Activated gamma-delta T cell (primary cell): ENCODE measurements at regions not wholly inside any gene's neighbourhood (a gene's known extent, or its start where the extent isn't known, plus 50 kb on each side); places are given as distances from the start of the nearest gene placed in this dataset.

Source experiments
- DNase-seq: peaks from one replicate; lab custom pipeline; 2025; lab: John Stamatoyannopoulos, UW

GRCh38 chr15:70201425-70201775, 103.7 kb upstream of the TLE3 start:
- DNase-seq: no peak

GRCh38 chr15:70200511-70201424, 103.1 kb upstream of the TLE3 start:
- DNase-seq: no peak

GRCh38 chr15:70199540-70200410, 102.1 kb upstream of the TLE3 start:
- no peak for DNase-seq

DNA sequence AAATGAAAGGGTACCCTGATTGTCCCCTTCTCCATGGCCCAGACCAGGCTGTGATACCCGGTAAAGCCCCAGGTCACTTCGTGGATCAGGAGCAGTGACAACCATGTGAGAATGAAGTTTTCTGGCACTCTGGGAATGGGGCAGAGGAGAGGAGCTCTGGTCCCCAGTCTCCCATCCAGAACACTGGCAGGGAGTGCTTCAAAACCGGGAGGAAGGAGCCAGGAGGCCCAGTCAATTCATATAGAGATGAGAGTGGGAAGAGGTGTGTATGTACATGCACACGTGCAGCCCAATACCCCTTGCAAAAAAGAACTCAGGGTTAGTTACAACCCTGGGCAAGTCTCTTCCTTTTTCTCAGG, 101.4 kb upstream of the TLE3 start:
- DNase-seq: no peak

DNA sequence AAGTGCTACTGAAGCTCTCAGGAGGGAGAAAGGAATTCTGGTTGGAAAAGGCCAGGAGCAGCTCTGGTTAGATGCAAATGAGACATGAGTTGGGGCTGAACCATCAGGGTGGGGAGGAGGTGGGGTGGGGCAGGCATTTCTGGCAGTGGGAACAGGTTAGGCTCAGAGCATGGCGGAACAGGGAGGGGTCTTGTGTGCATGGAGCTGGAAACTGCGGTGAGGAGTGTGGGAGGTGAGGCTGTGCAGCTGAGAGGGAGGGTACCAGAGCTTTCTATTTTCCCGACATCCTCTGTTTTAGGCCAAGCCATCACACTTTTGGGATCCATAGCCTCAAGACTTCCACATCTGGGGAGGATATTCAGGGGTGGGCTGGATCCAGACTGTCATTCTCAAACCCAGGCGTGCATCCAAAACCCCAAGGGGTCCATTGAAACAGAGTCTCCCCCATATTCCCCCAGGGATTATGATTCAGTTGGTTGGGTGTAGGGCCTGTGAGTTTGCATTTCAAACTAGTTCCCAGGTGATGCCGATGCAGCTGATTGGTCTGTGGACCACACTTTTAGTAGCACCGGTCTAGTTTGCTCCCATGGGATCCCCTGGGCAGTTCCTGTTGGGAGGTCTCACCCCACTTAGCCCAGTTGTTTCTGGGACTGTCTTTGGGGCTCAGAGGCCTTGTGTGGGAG, 100.9 kb upstream of the TLE3 start:
- DNase-seq: no peak

GRCh38 chr15:70197945-70198361, 100.2 kb upstream of the TLE3 start:
- DNase-seq: no peak

DNA sequence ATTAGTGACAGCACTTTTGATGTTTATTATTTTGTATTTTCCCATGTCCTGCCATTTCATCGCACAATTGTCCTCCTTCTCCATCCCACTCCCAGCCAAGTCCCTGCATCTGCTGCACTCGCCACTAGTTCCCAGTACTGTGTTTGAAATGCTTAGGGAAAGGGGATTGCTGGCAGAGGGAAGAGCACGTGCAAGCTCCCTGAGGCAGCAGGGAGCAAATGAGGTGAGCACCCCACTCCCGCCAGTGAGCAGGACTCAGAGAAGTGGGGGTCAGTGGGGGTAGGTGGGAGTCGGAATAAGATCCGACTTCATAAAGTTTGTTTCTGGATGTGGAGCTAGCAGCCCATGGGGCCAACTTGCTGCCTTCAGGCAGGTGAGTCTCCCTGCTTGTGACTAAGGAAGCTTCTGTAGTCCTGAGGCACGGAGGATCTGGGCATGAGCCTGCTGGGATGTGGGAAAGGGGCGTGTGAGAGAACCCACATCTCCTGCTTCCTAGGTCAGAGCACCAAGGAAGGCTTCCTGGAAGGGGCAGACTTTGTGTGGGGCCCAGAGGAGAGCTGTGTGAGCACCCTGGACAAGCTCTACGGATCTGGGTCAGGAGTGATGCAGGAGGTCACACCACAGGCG, 99.7 kb upstream of the TLE3 start:
- DNase-seq: no peak

- no peak for DNase-seq
Observed at GRCh38 chr15:70196372-70197316, 98.9 kb upstream of the TLE3 start.

- DNase-seq: no peak
Observed at GRCh38 chr15:70195587-70196305, 98.0 kb upstream of the TLE3 start.

GRCh38 chr15:70195171-70195570, 97.5 kb upstream of the TLE3 start:
- DNase-seq: no peak

- DNase-seq: no peak
Observed at GRCh38 chr15:70194266-70194665, 96.5 kb upstream of the TLE3 start.

DNA sequence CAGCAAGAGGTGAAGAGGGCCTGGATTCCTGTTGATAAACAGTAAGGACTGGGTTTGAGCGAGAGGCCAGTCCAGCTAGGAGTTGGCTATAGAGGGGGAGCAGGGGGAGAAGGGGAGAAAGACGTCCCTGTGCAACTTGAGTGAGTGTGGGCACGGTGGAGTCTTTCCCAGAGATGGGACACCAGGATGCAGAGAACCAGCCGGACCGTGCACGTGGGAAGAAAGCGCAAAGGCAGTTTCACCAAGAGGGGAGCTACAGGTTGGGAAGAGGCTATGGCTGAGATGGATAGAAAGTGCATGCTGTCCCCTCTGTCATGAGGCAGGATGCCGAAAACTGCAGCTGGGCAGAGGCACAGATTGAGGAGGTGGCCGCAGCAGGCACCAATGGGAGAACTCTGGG, 96.0 kb upstream of the TLE3 start:
- no peak for DNase-seq

GRCh38 chr15:70192490-70192889, 94.8 kb upstream of the TLE3 start:
- no peak for DNase-seq

DNA sequence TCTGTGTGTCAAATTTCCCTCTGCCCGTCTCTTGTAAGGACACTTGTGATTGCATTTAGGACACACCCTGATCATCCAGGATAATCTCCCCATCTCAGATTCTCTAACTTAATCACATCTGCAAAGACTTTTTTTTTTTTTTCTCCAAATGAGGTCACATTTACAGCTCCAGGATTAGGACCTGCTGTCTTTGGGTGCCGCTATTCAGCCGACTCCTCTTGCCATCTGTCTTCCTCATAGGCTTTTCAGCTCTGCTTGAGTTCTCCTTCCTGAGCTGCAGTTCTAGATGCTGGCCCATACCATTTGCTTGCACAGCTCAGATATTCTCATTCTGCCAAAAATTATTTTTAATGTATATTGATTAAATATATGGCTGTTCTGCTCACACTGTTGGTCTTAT, 94.3 kb upstream of the TLE3 start:
- DNase-seq: no peak

DNA sequence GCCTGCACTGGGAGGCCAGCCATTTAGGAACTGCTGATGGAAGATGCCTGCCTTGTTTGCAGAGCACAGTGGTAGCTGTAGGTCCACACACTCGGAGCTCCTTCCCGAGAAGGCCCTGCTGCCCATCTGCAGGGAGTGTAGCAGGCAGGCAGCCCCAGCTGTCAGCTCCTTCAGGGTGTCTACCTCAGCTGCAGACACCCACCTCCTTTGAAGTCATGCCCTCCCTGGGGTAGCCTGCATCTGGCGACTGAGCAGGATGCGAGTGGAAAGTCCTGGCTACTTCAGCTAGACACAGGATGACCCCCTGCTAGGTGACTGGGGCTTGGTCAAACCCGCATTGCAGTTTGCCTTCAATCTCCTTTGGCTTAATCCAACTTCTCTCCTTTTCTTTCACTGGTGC, 93.2 kb upstream of the TLE3 start:
- no peak for DNase-seq

GRCh38 chr15:70189826-70190695, 92.3 kb upstream of the TLE3 start:
- DNase-seq: no peak

DNA sequence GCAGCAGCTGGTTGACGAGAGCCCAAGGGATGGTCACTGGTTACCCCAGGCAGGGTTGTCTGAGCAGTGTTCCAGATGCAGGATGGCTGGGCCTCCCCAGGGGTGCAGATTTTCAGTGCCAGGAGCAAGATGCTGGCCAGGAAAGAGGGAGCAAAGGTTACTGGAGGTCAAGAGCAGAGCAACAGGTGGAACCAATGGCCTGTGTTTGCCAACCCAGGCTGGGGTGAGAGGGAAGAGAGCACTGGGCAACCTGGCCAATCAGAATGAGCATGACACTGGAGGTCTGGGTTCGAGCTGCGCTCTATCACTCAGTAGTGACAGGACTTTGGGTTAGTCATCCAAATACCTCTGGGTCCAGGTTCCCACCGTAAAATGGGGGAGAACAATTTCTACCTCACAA, 90.6 kb upstream of the TLE3 start:
- DNase-seq: no peak

DNA sequence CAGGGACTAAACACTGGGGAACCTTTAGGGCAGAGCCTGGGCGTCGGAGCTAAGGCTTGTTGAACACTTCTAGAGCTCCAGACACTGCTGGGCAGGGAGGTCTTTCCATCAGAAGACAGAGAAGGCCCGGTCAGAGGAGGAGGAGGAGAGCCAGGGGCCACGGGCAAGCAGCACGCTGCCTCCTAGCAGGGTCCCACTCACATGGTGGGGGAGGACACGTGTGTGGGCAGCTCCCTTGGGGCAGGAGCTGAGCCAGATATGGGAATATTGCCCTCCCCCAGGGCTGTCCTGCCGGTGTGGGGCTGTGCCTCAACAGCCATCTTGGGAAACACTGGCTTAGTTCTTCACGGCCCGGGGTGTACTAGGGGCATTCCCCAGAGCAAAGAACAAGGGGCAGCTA, 89.6 kb upstream of the TLE3 start:
- DNase-seq: no peak

DNA sequence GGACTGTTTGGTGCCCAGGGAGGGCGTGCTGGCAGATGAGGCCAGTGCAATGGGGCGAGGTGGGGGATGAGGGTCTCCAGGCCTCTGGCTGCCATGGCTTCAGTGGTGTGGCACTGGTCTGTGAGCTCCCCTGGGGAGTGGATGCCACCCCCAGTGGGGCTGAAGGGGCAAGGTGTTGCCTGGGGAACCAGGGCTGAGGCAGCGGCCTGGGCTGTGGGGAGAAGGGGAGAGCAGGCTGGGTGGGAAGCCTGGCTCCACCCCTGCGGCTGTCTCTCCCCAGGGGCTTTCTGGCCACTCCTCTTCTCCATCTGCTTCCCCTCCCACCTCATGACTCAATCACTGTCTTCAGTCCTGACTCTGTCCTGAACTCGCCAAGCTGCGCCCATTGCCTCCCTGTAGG, 88.4 kb upstream of the TLE3 start:
- no peak for DNase-seq
